AG10803 (cell line): ENCODE measurements at regions not wholly inside any gene's neighbourhood (a gene's known extent, or its start where the extent isn't known, plus 50 kb on each side); places are given as distances from the start of the nearest gene placed in this dataset.
A peak's percentile ranks its signal among the peaks of the same experiment; 100 is the strongest.

Experiments used
- DNase-seq: peaks from one replicate; pipeline ENCODE4 v3.0.0; 2010; ENCODE audit warnings: low read depth
- H3K4me3 ChIP-seq: 2 replicates; pipeline ENCODE4 v1.5.1; 2011; ENCODE audit warnings: mild to moderate bottlenecking, low read length, control low read depth
- TF ChIP-seq, protein P1 (sequence below): conservative IDR thresholded peaks from 2 replicates; pipeline ENCODE4 v1.5.1; 2011; ENCODE audit warnings: mild to moderate bottlenecking, low read length, control low read depth, inconsistent platforms

DNA sequence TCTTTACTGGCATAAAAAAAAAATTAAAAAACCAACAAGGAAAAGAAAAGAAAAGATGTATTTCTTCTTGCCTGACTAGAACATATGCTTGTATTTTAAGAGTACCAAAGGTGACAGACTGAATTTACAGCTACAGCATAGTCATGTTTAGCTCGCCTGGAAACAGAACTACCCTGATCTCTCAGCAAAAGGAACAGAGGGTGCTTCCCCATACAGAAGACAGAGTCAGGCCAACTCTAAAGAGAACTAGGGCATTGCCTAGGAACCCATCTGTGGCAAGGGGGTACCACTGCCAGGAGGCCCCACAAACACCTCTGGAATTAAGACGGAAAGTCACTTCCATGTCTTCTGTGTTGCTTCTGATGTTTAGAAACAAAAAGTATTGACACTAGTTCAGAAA is 252.1 kb upstream of the STARD13 start:
- H3K4me3 ChIP-seq = no peak overlapping the region
- TF ChIP-seq, protein P1, sequence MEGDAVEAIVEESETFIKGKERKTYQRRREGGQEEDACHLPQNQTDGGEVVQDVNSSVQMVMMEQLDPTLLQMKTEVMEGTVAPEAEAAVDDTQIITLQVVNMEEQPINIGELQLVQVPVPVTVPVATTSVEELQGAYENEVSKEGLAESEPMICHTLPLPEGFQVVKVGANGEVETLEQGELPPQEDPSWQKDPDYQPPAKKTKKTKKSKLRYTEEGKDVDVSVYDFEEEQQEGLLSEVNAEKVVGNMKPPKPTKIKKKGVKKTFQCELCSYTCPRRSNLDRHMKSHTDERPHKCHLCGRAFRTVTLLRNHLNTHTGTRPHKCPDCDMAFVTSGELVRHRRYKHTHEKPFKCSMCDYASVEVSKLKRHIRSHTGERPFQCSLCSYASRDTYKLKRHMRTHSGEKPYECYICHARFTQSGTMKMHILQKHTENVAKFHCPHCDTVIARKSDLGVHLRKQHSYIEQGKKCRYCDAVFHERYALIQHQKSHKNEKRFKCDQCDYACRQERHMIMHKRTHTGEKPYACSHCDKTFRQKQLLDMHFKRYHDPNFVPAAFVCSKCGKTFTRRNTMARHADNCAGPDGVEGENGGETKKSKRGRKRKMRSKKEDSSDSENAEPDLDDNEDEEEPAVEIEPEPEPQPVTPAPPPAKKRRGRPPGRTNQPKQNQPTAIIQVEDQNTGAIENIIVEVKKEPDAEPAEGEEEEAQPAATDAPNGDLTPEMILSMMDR = no peak
- DNase-seq = no peak

DNA sequence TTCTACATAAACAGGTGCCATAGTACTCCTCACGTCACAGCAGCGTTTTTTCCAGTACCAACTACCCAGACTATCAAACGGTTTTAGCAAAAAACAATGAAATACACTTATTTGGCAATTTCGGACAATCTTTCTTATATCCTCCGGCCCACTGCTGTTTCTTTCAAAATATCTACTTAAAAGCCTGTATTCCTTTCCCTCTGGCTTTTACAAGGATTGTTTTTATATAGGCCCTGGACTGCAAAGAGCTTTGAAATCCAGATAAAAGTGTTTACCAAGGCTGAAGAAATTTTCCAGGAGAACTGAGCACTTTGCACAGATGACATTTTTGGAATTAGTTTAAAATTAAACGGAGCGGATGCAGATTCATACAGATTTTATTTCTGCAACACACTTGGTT is 255.9 kb upstream of the STARD13 start:
- TF ChIP-seq, protein P1 = no peak
- DNase-seq = no peak
- H3K4me3 ChIP-seq = peak overlapping the region; percentile 60

DNA sequence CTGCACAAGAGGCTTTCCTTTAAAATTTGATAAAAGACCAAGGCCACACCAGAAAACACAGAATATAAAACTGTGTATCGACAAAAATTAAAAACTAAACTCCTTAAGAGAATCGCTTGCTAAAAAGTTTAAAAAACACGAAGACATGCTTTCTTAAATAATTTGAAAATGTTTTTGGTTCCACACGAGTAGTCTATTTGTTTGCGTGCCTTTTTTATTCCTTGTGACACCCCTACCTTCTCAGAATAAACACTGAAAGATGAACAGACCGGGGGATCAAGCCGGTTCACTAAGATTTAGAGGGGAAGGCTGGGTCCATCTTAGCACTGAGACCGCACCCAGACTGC is 256.4 kb upstream of the STARD13 start:
- no peak for DNase-seq
- TF ChIP-seq, protein P1 = no peak
- H3K4me3 ChIP-seq = peak overlapping the region; percentile 60

DNA sequence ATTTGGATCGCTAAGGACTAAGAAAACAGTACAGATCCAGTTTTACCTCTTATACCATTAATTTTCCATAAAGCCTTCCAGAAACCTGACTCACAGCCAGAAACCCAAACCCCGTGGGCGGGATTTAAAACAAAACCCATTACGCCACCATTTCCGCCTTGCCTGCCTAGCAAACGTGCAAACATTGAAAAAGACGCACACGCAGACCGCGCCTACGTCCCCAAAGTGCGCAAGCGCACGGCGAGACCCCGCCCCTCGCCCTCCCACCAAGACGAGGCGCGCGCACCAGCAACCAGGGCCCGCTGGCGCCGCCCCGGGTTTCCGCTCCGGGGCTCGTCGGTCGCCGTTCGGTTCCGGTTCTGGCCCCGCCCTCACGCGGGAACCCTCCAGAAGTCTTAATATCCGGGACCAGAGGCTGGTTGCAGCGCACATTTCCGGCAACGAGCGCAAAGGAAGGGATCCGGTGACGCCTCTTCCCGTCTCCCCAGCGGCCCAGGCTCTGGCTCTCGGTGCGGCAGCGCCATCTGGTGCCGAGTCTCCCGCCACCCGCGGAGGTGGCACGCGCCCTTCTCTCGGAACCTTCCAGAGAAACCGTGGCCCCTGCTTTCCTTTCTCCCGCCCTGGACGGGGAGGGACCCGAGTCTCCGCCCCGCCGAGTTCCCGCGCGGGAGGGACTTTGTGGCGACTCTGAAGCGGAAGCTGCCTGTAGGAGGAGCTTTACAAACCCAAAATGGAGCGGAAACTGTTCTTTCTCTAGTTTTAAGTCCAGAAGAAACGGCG is 256.9 kb upstream of the STARD13 start:
- H3K4me3 ChIP-seq = peak overlapping the region; percentile 66
- peak; percentile 99 for DNase-seq
- TF ChIP-seq, protein P1 = peak; percentile 71

DNA sequence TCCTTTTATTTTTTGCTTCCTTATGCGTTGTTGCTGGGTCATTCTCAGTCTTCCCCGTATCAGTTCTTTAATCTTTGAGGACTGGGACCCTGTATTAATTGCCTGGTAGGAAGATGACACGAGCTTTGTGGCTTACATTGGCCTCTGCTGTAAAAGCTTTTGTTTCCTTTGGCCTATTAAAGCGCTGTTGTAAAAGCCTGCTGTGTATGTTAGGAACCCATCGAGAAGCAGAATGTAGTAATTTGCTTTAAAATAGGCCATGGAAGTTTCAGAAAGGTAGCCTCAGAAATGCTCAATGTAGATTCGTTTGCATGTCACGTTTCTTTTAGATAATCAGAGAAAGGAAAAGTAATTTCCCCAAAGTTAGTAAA is 257.5 kb upstream of the STARD13 start:
- TF ChIP-seq, protein P1 = no peak
- peak overlapping the region; percentile 66 for H3K4me3 ChIP-seq
- DNase-seq = no peak

DNA sequence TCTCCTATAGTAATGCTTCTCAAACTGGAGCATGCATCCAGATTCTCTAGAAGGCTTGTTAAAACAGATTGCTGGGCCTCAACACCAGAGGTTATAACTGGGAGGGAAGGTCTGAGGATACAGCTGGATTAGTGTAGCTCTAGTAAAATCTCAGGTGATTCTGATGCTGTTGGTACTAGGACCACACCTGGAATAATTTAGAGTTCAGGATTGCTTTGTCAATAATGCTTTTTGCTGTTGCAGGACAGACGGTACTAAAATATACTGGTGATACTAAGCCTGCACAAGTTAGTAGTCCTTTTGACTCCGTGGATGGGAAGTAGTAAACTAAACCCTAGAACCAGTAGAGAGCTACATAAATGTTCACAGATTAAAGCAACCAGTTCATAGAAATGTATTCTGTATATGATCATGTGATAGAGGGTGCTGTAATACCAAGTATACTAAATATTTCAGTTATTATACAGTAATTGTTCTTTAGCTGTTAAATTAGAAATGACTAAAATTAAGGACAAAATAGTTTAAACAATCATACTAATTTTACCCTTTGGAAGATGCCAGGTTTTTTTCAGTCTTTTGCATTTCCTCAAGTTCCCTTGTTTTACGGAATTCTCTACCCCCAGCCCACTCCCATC is 258.2 kb upstream of the STARD13 start:
- no peak for DNase-seq
- TF ChIP-seq, protein P1 = no peak
- H3K4me3 ChIP-seq = peak overlapping the region; percentile 66

DNA sequence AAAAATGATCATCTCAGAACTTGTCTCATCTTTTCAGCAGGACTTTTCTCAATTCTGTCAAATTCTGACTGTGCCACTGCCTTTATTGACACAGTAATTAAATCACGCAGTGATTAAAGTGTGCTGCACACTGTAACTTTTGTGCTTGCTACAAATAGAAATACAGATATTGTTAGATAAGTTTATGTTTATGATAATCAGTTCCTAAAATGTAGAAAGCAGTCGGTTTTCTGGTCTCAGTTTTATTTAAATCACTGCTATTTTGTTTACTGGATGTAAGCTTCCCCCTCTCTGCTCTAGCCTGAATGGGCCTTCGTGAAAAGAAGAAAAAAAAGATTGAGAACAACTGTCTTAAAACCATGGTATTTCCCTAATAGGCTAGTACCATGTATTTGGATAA is 258.8 kb upstream of the STARD13 start:
- H3K4me3 ChIP-seq = no peak overlapping the region
- DNase-seq = no peak
- TF ChIP-seq, protein P1 = no peak
